ENCODE measurements at regions not wholly inside any gene's neighbourhood (a gene's known extent, or its start where the extent isn't known, plus 50 kb on each side); places are given as distances from the start of the nearest gene placed in this dataset.
"Not testable (repeated sequence)": the region's sequence is repeated elsewhere in the genome, so short reads cannot be mapped to it uniquely, and the experiment has no call there.

DNA sequence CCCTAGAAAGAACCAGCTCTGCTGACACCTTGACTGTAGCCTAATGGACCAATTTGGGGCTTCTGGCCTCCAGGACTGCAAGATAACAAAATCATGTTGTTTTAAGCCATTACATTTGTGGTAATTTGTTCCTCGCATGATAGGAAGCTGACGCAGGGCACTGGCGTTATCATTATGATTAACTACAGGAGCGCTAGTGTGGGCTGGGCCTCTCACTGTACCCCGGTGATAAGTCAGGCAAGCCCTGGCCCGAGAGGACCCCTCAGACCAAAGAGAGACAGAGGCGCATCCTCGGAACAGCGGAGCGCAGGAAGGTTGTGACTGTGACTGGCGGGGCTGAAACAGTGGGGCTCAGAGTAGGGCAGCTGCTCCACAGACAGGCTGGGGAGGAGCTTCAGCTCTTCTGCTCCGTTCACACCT, 150.3 kb upstream of the CHST15 start:
- DNase-seq (ENCODE audit: low read depth in 2 of 2), result no peak

DNA sequence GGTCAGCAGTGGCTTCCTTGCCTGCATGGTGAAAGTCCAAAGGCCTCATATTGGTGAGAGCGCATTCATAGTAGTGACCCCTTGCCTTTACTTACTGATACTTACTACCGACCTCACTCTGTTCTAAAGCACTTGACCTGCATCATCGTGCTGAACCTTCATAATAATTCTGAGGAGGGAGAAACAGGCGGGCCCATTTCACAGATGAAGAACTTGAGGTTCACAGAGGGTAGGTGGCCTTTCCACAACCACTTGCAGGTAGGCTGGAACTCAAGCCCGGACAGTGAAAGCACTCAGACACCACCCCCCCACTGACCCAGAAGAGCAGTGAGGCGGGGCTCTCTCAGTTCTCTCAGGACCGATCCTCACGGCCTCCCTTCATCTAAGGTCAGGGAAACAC, 149.4 kb upstream of the CHST15 start:
- DNase-seq (ENCODE audit: low read depth in 2 of 2), result no peak

DNA sequence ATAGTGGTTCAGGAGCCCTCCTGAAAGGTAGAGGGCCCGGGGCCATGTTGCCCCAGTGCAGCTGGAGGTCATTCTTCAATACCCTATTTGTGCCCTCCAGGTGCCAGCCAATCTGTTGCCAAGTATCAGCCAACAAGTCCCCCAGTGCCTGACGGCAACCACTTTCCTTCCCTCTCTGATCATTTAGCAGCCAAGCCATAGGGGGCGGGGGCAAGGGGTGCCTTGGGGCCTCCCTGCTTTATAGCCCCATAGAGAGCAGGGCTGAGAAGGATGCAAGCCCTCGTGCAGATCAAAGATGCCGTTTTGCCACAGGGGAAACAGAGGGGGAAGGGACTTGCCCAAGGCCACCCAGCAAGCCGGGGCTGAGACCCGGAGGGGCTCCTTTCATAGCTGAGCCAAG, 149.0 kb upstream of the CHST15 start:
- DNase-seq (ENCODE audit: low read depth in 2 of 2), result no peak

DNA sequence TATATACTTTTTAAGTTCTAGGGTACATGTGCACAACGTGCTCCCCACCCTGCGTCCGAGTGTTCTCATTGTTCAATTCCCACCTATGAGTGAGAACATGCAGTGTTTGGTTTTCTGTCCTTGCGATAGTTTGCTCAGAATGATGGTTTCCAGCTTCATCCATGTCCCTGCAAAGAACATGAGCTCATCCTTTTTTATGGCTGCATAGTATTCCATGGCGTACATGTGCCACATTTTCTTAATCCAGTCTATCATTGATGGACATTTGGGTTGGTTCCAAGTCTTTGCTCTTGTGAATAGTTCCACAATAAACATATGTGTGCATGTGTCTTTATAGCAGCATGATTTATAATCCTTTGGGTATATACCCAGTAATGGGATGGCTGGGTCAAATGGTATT, 148.1 kb upstream of the CHST15 start:
- not testable (repeated sequence) for DNase-seq (ENCODE audit: low read depth in 2 of 2)

DNA sequence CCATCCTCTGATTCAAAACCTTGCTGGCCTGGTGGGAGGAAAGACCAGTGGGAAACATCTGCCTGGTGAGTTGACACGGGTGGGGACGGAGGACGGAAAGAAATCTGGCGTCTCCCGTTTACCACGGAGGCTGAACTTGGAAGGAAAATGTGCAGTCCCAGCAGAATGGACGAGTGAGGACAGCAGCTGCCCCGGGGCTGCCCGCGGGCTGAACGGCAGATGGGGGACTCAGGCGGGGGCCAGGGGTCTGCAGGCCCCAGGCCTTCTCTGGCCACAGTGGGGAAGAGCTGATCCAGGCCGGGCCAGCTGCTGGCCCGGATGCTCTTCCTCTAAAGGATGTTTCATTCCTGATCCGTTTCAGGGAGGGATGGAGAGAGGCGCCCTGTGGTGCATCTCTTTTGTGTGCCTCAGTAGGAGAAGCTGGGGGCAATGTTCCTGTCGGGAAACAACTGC, 147.5 kb upstream of the CHST15 start:
- DNase-seq (ENCODE audit: low read depth in 2 of 2), result no peak

DNA sequence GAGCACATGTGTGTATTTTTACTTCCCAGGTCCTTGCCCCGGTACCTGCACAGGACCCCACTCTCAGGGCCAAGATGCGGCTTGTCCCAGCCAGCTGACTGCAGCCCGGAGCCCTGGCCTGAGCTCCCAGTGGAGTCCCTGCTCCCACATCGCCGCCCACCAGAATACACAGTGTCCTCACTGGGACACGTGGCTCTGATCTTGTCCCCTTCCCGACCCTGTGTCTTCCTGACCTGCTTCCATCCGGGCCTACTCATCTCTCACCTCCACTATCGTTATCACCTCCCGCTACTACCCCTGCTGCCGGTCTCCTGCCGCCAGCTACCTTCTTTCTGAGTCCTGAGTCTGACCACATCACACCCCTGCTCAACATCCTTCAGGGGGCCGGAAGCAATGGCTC, 146.3 kb upstream of the CHST15 start:
- DNase-seq (ENCODE audit: low read depth in 2 of 2), result no peak

DNA sequence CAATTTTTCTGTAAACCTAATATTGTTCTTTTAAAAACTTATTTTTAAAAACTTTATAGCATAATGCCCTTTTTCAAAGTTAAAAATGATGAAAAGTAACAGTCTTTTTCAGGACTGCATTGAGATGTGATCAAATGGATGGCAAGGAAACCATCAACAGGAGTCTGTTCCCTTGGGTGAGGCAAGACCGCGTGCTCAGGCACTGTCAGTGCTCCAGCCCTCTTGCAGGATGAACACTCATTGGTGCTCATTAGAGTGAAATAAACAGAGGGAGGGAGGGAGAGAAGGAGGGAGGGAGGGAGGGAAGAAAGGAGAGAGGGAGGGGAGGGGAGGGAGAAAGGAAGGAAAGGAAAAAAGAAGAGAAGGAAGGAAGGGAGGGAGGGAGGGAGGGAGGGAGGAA, 145.7 kb upstream of the CHST15 start:
- DNase-seq (ENCODE audit: low read depth in 2 of 2), result no peak

DNA sequence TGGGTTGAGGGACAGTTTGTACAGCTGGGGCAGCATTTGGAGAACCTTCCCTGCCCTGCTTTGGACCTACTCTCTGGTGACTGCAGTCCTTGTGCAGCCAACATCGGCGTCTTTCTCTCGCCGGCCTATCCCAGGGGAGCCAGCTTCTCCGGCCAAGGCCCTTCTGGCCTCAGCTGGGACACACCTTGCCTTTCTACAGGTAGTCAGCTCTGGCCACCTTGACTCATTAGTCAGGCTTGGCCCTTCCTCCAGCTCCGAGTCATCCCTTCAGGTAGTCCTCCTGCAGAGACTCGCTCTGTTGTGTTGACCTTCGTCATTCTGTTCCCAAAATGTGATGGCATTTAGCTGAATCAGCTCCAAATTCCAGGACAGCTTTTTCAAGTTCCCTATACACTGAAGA, 145.0 kb upstream of the CHST15 start:
- DNase-seq (ENCODE audit: low read depth in 2 of 2), result no peak

DNA sequence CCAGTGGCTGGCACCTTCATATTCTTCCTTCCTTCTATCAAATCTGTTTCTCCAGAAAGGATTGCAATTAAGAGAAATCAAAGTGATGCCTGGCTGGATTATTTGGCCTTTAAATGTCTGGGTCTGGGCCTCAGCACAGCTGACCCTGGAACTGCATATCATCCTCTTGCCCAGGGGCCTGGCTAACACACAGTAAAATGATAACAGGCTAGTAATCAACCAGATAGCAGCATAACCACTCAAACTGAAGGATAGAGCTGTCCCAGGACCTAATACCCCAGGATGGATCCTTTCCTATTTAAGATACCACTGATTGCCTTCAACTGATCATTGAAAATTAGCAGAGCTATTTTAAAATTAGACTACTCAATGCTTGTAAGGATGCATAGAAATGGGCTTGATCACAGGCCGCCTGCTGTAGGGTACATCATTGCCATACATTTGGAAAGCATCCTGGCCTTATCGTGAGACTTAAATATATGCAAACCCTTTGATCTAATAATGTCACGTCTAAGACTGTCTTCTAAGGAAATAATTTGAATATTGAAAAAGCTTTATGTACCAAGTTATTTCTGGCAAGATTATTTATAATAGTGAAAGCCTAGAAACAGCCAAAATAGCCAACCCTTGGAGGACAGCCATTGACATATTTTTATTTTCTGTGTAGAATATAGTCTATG, 144.0 kb upstream of the CHST15 start:
- DNase-seq (ENCODE audit: low read depth in 2 of 2), result no peak

DNA sequence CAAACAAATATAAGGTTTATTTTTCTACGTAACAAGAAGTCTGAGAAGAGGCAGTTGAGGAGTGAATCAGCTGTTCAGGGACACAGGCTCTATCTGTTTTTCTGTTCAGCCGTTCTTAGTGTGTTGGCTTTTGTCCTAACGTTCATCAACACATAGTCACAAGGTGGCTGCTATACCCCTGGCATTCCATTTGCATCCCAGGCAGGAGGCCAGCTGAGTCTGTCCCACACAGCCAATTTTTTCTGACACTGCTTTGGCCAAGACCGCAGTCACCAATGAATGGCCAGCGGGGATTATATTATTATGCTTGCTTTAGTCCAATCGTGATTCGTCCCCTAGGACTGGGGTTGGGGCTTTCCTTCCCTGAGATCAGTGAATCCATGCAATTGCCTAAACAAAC, 143.4 kb upstream of the CHST15 start:
- DNase-seq (ENCODE audit: low read depth in 2 of 2), result no peak

DNA sequence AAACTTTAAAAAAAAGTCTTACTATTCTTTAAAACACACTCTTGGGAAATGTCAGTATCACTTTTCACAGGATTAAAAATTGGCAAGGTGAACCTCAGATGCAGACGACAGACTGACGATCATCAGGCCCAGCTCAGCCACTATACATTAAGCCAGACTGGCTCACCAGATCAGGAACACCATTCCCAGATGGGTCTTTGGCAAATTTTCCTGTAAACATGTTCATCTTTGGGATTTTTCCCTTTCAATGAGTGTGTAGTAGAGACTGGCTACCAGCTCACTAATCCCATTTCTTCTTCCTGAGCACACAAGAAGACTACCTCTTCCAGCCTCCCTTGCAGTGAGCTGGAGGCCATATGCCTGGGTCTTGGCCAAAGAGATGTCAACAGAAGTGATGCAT, 142.7 kb upstream of the CHST15 start:
- no peak for DNase-seq (ENCODE audit: low read depth in 2 of 2)

DNA sequence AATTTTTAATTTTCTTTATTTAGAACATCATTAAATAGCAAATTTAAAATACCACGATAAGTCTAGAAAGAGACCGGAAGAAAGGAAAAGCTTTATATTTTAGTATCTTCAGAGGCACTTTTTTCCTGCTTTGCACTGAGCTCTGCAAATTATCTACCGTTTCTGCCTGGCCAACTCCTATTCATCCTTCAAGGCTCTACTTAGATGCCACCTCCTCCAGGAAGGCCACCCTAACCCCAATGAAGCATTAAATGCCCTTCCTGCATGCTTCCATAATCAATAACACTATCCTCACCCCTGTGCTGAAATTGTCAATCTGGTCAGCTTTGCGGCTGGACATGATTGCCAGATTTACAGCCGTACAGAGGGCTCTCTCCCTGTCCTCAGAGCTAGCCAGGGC, 141.8 kb upstream of the CHST15 start:
- no peak for DNase-seq (ENCODE audit: low read depth in 2 of 2)

DNA sequence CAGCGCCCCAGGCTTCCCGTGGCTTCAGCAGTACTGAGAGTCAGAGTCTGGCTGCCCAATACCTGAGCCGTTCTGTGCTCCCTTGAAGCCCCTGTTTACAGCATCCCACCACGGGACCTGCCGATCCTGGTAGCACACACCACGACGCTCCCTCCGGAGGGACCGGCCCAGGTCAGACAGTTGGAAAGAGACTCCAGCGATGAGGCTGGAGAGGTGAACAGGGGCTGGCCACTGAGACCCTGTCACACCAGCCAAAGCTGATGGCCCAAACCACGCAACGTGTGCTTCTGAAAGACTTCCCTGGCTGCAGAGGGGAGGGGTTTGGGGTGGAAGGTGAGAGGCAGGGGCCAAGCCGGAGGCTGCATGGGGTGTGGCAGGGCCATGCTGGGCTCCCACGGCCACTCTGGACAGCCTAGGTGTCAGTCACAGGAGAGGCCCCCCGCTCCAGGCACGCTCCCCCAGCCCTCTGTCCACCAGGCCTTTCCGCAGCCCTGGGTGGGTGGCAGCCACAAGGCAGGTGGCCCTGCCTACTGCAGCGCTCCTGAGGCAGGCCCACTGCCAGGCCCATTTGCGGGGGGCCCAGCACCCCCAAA, 140.2 kb upstream of the CHST15 start:
- no peak for DNase-seq (ENCODE audit: low read depth in 2 of 2)

DNA sequence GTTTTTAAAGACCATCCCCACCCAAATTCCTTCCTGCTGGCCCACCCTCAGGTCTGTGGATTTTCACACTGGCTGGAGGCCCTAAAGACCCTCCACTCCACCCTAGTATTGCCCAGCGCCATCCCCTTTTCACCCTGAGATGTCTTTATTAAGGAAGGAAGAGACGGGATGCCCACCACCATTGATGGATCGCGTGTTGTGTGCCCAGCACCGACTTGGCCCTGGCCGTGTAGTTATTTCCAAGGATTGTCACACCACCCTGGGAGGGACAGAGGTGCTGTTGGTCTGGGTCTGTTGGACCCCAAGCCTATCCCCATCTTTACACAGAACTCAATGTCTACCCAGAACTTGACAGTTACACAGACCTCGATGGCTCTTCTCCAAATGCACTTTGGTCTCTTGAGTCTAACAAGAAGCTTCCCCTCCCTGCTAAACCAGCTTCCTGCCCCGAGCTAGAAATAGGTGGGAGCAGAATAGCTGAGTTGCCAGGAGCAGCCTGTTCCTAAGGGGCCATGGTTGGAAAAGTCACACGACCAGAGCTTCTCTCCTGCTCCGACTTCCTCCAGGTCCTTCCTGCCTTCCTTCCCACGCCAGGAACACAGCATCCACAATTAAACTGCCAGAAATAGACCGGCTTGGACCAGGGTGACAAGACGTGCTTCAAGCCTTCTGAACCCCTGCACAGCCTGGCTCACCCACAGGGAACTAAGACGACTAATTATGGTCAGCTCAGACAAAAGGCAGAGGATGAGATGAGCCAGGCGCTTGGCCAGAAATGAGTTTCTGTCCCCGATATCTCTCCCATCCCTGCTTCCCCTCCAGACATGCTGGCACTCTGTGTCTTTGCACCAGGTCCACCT, 139.5 kb upstream of the CHST15 start:
- DNase-seq (ENCODE audit: low read depth in 2 of 2), result no peak

DNA sequence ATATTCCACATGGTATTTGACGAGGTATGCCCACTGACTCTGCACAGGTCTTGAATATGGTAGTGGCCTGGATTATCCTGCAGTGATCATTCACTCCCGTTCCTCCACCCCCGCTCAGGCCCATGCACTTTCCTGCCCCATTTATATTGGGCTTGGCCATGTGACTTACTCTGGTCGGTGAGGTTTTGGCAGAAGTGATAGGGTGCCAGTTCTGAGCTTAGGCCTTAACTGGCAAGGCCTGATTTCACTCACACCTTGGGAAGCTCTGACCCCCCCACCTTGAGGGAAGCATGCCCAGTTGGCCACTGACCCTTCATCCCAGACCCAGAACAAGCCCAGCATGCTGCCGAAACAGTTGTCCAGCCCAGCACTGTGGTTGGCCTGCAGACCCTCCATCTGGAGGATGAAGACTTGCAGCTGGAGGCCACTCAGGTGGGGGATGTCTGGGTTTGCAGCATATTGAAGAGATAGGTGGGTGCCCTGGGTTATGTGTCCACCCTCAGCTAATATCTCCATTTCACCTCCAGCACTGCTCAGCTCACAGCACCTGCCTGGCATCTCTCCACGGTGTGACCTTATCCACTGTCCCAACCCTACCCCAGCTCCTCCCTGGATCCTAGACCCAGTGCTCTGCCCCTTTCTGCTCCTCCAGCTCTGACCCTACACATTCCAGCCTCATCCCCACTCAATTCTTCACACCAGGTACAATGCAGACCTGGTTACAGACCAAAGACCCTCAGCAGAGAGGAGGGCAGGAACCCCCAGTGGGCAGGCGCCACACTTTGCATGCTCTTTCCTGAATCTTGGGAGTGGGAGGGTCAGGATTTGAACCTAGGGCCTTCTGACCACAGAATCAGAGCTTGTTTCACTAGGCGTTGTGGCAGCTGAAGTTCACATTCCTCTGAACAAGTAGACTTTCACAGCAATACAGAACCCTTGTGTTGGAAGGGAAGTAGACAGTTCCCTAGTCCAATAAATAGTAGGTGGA, 138.1 kb upstream of the CHST15 start:
- no peak for DNase-seq (ENCODE audit: low read depth in 2 of 2)

DNA sequence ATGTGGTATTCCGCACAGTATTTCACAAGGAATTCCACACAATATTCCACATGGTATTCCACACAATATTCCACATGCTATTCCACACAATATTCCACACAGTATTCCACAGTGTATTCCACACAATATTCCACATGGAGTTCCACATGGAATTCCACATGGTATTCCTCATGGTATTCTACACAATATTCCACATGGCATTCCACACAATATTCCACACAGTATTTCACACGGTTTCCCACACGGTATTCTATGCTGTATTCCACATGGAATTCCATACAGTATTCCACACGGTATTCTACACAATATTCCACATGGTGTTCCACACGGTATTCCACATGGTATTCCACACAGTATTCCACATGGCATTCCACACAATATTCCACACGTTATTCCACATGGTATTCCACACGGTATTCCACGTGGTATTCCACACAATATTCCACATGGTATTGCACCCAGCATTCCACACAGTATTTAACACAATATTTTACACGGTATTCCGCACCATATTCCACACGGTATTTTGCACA, 137.3 kb upstream of the CHST15 start:
- DNase-seq (ENCODE audit: low read depth in 2 of 2), result no peak

DNA sequence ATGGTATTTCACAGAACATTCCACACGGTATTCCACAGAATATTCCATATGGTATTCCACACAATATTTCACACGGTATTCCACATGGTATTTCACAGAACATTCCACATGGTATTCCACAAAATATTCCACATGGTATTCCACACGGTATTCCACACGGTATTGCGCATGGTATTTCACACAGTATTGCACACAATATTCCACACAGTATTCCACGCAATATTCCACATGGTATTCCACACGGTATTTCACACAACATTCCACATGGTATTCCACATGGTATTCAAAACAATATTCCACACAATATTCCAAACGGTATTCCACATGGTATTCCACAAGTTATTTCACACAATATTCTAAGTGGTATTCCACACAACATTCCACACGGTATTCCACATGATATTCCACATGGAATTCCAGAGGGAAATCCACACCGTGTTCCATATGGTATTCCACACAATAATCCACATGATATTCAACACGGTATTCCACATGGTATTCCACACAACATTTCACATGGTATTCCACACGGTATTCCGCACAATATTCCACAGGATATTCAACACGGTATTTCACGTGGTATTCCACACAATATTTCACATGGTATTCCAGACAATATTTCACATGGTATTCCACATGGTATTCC, 136.7 kb upstream of the CHST15 start:
- no peak for DNase-seq (ENCODE audit: low read depth in 2 of 2)

DNA sequence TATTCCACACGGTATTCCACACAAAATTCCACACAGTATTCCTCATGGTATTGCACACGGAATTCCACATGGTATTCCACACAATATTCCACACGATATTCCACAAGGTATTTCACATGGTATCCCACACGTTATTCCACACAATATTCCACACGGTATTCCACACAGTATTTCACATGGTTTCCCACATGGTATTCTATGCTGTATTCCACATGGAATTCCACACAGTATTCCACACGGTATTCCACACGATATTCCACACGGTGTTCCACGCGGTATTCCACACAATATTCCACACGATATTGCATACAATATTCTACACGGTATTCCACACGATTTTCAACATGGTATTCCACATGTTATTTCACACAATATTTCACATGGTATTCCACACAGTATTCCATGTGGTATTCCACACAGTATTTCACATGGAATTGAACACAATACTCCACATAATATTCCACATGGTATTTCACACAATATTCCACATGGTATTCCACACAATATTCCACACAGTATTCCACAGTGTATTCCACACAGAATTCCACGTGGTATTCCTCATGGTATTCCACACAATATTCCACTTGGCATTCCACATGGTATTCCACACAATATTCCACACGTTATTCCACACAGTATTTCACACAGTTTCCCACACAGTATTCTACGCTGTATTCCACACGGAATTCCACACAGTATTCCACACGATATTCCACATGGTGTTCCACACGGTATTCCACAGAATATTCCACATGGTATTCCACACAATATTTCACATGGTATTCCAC, 136.0 kb upstream of the CHST15 start:
- DNase-seq (ENCODE audit: low read depth in 2 of 2), result no peak

DNA sequence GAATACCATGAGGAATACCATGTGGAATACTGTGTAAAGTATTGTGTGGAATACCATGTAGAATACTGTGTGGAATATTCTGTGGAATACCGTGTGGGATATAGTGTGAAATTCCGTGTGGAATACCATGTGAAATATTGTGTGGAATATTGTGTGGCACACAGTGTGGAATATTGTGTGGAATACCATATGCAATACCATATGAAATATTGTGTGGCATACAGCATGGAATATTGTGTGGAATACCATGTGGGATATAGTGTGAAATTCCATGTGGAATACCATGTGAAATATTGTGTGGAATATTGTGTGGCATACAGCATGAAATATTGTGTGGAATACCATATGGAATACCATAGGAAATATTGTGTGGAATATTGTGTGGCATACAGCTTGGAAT, 135.1 kb upstream of the CHST15 start:
- no peak for DNase-seq (ENCODE audit: low read depth in 2 of 2)

DNA sequence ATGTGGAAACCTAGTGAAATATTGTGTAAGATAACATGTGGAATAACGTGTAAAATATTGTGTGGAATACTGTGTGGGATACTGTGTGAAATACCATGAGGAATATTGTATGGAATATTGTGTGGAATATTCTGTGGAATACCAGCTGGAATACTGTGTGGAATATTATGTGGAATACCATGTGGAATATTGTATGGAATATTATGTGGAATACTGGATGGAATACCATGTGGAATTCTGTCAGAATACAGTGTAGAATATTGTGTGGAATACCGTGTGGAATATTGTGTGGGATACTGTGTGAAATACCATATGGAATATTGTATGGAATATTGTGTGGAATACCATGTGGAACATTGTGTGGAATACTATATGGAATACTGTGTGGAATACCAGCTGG, 134.6 kb upstream of the CHST15 start:
- no peak for DNase-seq (ENCODE audit: low read depth in 2 of 2)

Data from fibroblast of skin of left quadriceps (primary cell).